H1 (cell line): ENCODE measurements at regions not wholly inside any gene's neighbourhood (a gene's known extent, or its start where the extent isn't known, plus 50 kb on each side); places are given as distances from the start of the nearest gene placed in this dataset.

Source experiments
- CTCF ChIA-PET: fragments of 300-600 bp; sonication (Branson Sonifier 250); formaldehyde crosslinking; loops from one replicate; lab custom pipeline; 2021; ENCODE audit not compliant: partially characterized antibody; lab: Charles Lee
- POLR2A ChIA-PET: fragments of 300-600 bp; sonication (Branson Sonifier 250); formaldehyde crosslinking; loops from one replicate; lab custom pipeline; 2021; ENCODE audit warnings: inconsistent platforms; ENCODE audit not compliant: partially characterized antibody; lab: Charles Lee
- DNase-seq, 2 experiments: peaks; one replicate each; pipeline versions ENCODE4 v3.0.0 to v3.0.0-alpha.2; 2010 to 2022; ENCODE audit warnings: low spot score in 2 of 2, low read depth in 1 of 2, mixed read lengths in 1 of 2
- FAIRE-seq: peaks from 2 replicates; lab custom pipeline; 2011; peaks lifted over from hg19 to GRCh38; lab: Jason Lieb, UNC
- H2AFZ ChIP-seq: 2 replicates; pipeline ENCODE4 v1.8.1; 2012; ENCODE audit warnings: low read length, inconsistent platforms
- H2AK5ac ChIP-seq: 2 replicates; pipeline ENCODE4 v1.6.1; 2013; ENCODE audit warnings: low read depth, low read length
- H2BK120ac ChIP-seq: replicated peaks from 2 replicates; pipeline ENCODE3; 2013; ENCODE audit warnings: low read depth, low read length, inconsistent platforms
- H2BK12ac ChIP-seq: 2 replicates; pipeline ENCODE4 v1.6.1; 2013; ENCODE audit warnings: low read depth, low read length
- H2BK15ac ChIP-seq: 2 replicates; pipeline ENCODE4 v1.6.1; 2013; ENCODE audit warnings: low read length
- H2BK20ac ChIP-seq: 2 replicates; pipeline ENCODE4 v1.6.1; 2013; ENCODE audit warnings: low read length
- H2BK5ac ChIP-seq: 2 replicates; pipeline ENCODE4 v1.6.1; 2013; ENCODE audit warnings: low read depth, low read length
- H3K14ac ChIP-seq: 2 replicates; pipeline ENCODE4 v1.6.1; 2013; ENCODE audit warnings: inconsistent platforms; ENCODE audit not compliant: insufficient read length
- H3K18ac ChIP-seq: 2 replicates; pipeline ENCODE4 v1.6.1; 2013; ENCODE audit warnings: low read length; ENCODE audit errors: extremely low read depth
- H3K23ac ChIP-seq: 2 replicates; pipeline ENCODE4 v1.6.1; 2013; ENCODE audit warnings: inconsistent platforms; ENCODE audit not compliant: insufficient read length
- H3K23me2 ChIP-seq: 2 replicates; pipeline ENCODE4 v1.6.1; 2013; ENCODE audit warnings: low read depth, low read length
- H3K27ac ChIP-seq: 2 replicates; pipeline ENCODE4 v1.6.1; 2011; ENCODE audit warnings: low read depth, low read length, inconsistent platforms
- H3K27me3 ChIP-seq, 4 experiments: replicated peaks in 1 of 4; 1 replicate in 1 of 4; 2 replicates in 3 of 4; pipeline versions ENCODE4 v1.6.1 to v1.8.1; 2011 to 2013; ENCODE audit warnings: low read length in 3 of 4, mild to moderate bottlenecking in 3 of 4, inconsistent platforms in 2 of 4, mixed read lengths in 2 of 4, moderate library complexity in 1 of 4; ENCODE audit not compliant: control insufficient read depth in 3 of 4, insufficient read depth in 3 of 4; ENCODE audit errors: extremely low read depth in 1 of 4
- H3K36me3 ChIP-seq, 4 experiments: 2 replicates each; pipeline versions ENCODE4 v1.6.1 to v1.8.1; 2011 to 2013; ENCODE audit warnings: mild to moderate bottlenecking in 4 of 4, low read length in 3 of 4, moderate library complexity in 2 of 4, control low read depth in 1 of 4, inconsistent platforms in 1 of 4; ENCODE audit not compliant: insufficient read depth in 4 of 4, control insufficient read depth in 2 of 4
- H3K4ac ChIP-seq: replicated peaks from 2 replicates; pipeline ENCODE3; 2013; ENCODE audit warnings: low read length, low read depth, mixed read lengths, inconsistent platforms; ENCODE audit not compliant: insufficient read length
- H3K4me1 ChIP-seq, 4 experiments: replicated peaks in 1 of 4; 1 replicate in 1 of 4; 2 replicates in 3 of 4; pipeline versions ENCODE4 v1.6.1 to v1.8.1; 2011 to 2013; ENCODE audit warnings: low read length in 3 of 4, inconsistent platforms in 2 of 4, mixed read lengths in 1 of 4; ENCODE audit not compliant: insufficient read depth in 4 of 4, control insufficient read depth in 3 of 4
- H3K4me2 ChIP-seq, 2 experiments: 2 replicates each; pipeline versions ENCODE4 v1.6.1 to v1.8.1; 2011 to 2013; ENCODE audit warnings: low read depth in 2 of 2, low read length in 2 of 2, control low read depth in 1 of 2, inconsistent platforms in 1 of 2, mild to moderate bottlenecking in 1 of 2; ENCODE audit not compliant: insufficient read depth in 1 of 2
- H3K4me3 ChIP-seq, 4 experiments: fragments of 200-600, 300-600 bp in 1 of 4; sonication (generic), shearing (Covaris generic), sonication (Bioruptor Twin) in 1 of 4; 2 replicates each; pipeline versions ENCODE4 v1.5.1 to v1.8.1; 2011 to 2016; ENCODE audit warnings: low read length in 4 of 4, low read depth in 3 of 4, control low read depth in 2 of 4, inconsistent platforms in 2 of 4, mild to moderate bottlenecking in 2 of 4, mixed read lengths in 1 of 4, moderate library complexity in 1 of 4; ENCODE audit not compliant: insufficient read depth in 2 of 4; ENCODE audit errors: extremely low read depth in 1 of 4
- H3K56ac ChIP-seq: replicated peaks from 2 replicates; pipeline ENCODE3; 2013; ENCODE audit warnings: low read depth, mild to moderate bottlenecking, mixed read lengths, low read length, inconsistent platforms; ENCODE audit not compliant: insufficient read length
- H3K79me1 ChIP-seq: 2 replicates; pipeline ENCODE4 v1.6.1; 2013; ENCODE audit warnings: low read depth, low read length, control low read depth
- H3K79me2 ChIP-seq, 2 experiments: 2 replicates each; pipeline versions ENCODE4 v1.6.1 to v1.8.1; 2012 to 2013; ENCODE audit warnings: low read length in 2 of 2, mild to moderate bottlenecking in 2 of 2, inconsistent platforms in 1 of 2; ENCODE audit not compliant: insufficient read depth in 2 of 2, control insufficient read depth in 1 of 2
- H3K9ac ChIP-seq, 4 experiments: replicated peaks in 1 of 4; 1 replicate in 1 of 4; 2 replicates in 3 of 4; pipeline versions ENCODE4 v1.6.1 to v1.8.1; 2011 to 2013; ENCODE audit warnings: low read depth in 3 of 4, low read length in 3 of 4, control low read depth in 2 of 4, mild to moderate bottlenecking in 2 of 4, moderate library complexity in 2 of 4, inconsistent platforms in 1 of 4; ENCODE audit errors: extremely low read depth in 1 of 4
- H3K9me3 ChIP-seq, 2 experiments: 2 replicates each; pipeline versions ENCODE4 v1.6.1 to v1.8.1; 2012 to 2013; ENCODE audit warnings: mild to moderate bottlenecking in 2 of 2, moderate library complexity in 2 of 2, control low read depth in 1 of 2, inconsistent platforms in 1 of 2, low read depth in 1 of 2, low read length in 1 of 2, mixed read lengths in 1 of 2; ENCODE audit not compliant: insufficient read depth in 2 of 2
- H4K20me1 ChIP-seq, 2 experiments: replicated peaks in 1 of 2; 2 replicates each; pipeline versions ENCODE3 to v1.8.1; 2011 to 2013; ENCODE audit warnings: inconsistent platforms in 2 of 2, low read length in 2 of 2, mild to moderate bottlenecking in 1 of 2; ENCODE audit not compliant: insufficient read depth in 2 of 2, control insufficient read depth in 1 of 2
- H4K5ac ChIP-seq: 2 replicates; pipeline ENCODE4 v1.6.1; 2013; ENCODE audit warnings: low read length, low read depth, mixed read lengths, inconsistent platforms; ENCODE audit not compliant: insufficient read length
- H4K8ac ChIP-seq: 2 replicates; pipeline ENCODE4 v1.8.0; 2013; ENCODE audit warnings: mild to moderate bottlenecking, moderate library complexity, low read length, inconsistent platforms; ENCODE audit not compliant: insufficient read depth; ENCODE audit errors: extremely low read depth
- H4K91ac ChIP-seq: replicated peaks from 2 replicates; pipeline ENCODE3; 2013; ENCODE audit warnings: low read length, mixed read lengths, inconsistent platforms; ENCODE audit not compliant: insufficient read length
- ASH2L ChIP-seq: fragments of 200-600, 300-600 bp; sonication (generic); IDR thresholded peaks from one replicate; pipeline ENCODE4 v1.7.1; 2017; ENCODE audit warnings: low read length
- RAD21 ChIP-seq, 2 experiments: IDR thresholded peaks in 1 of 2; conservative IDR thresholded peaks in 1 of 2; 2 replicates each; pipeline ENCODE4 v1.6.1; 2011; ENCODE audit warnings: low read depth in 2 of 2, low read length in 2 of 2, improper control_type of control experiment in 1 of 2, inconsistent platforms in 1 of 2, mild to moderate bottlenecking in 1 of 2, moderate library complexity in 1 of 2
- SP4 ChIP-seq: IDR thresholded peaks from 2 replicates; pipeline ENCODE4 v1.6.1; 2012; ENCODE audit warnings: low read length, inconsistent platforms
- WGBS, 2 experiments: shearing (Covaris generic) in 1 of 2; methylation state at CpG; one replicate each; pipeline versions ENCODE4 v1.1.6 to v1.1.7; 2013 to 2015; ENCODE audit warnings: low lambda C conversion rate in 2 of 2, mixed read lengths in 2 of 2, inconsistent platforms in 1 of 2, low coverage in 1 of 2, missing lambda C conversion rate in 1 of 2; ENCODE audit not compliant: insufficient replicate concordance in 2 of 2, insufficient coverage in 1 of 2, insufficient read length in 1 of 2; ENCODE audit errors: extremely low coverage in 1 of 2, missing lambda C conversion rate in 1 of 2; 5-methylcytosine and 5-hydroxymethylcytosine counted together

GRCh38 chr1:30286988-30287839 lies 436.2 kb downstream of the MATN1 start:
- H3K14ac ChIP-seq, result no peak overlapping the region
- no peak overlapping the region for H2BK5ac ChIP-seq
- TF ChIP-seq ASH2L (no peak), SP4 (no peak), RAD21 (IDR thresholded peaks at IDR 0.05 in 1 of 2, conservative IDR thresholded peaks at IDR 0.05 in 1 of 2; ENCODE audit: low read depth in 2 of 2, low read length in 2 of 2) (no peak)
- H4K20me1 ChIP-seq, result no peaks in the 10 kb centered on the region
- H2BK15ac ChIP-seq, result no peak overlapping the region
- no peaks in the 10 kb centered on the region for H3K9me3 ChIP-seq
- H2BK20ac ChIP-seq, result no peak overlapping the region
- H3K27me3 ChIP-seq, result no peaks in the 10 kb centered on the region
- no peak overlapping the region for H4K91ac ChIP-seq
- no peak overlapping the region for H3K27ac ChIP-seq
- H2AFZ ChIP-seq, result no peak overlapping the region
- H3K4me2 ChIP-seq, result no peak overlapping the region
- ChIA-PET CTCF (interaction anchor here (1.0 to 2.9 kb wide), 2 partner anchors 55 to 93 kb away, joined by 4 to 11 read pairs; no protein-coding TSS in a partner anchor), POLR2A (no interaction called here)
- FAIRE-seq (no peak), DNase-seq (peak in 1 of 2 experiments; percentile 29)
- 88% methylated on average over 6 of the region's 6 CpGs; no CpG with 5 or more reads in 1 of the 2 experiments for WGBS, 2 experiments
- no peak overlapping the region for H2AK5ac ChIP-seq
- no peak overlapping the region for H2BK12ac ChIP-seq
- H3K79me1 ChIP-seq, result no peaks in the 10 kb centered on the region
- no peaks in the 10 kb centered on the region for H3K79me2 ChIP-seq
- H3K9ac ChIP-seq, result no peak overlapping the region
- no peak overlapping the region for H4K5ac ChIP-seq
- H3K4ac ChIP-seq, result no peak overlapping the region
- no peaks in the 10 kb centered on the region for H3K4me1 ChIP-seq
- H3K18ac ChIP-seq, result no peak overlapping the region
- H3K23me2 ChIP-seq, result no peaks in the 10 kb centered on the region
- H3K36me3 ChIP-seq, result no peaks in the 10 kb centered on the region
- H2BK120ac ChIP-seq, result no peak overlapping the region
- H3K4me3 ChIP-seq, result no peak overlapping the region
- H3K56ac ChIP-seq, result no peak overlapping the region
- no peak overlapping the region for H3K23ac ChIP-seq
- no peak overlapping the region for H4K8ac ChIP-seq
